HepG2 (cell line): ENCODE measurements at regions not wholly inside any gene's neighbourhood (a gene's known extent, or its start where the extent isn't known, plus 50 kb on each side); places are given as distances from the start of the nearest gene placed in this dataset.
A peak's percentile ranks its signal among the peaks of the same experiment; 100 is the strongest.

Source experiments
- BRD4 ChIP-seq: sonication (generic); formaldehyde crosslinking; IDR thresholded peaks from 2 replicates; pipeline ENCODE4 v1.4.0; 2020; ENCODE audit warnings: missing genetic modification reagents
- CENPX ChIP-seq: sonication (generic); formaldehyde crosslinking; IDR thresholded peaks from 2 replicates; pipeline ENCODE4 v1.9.0; 2021; ENCODE audit warnings: mild to moderate bottlenecking, missing genetic modification reagents, moderate library complexity
- KDM1A ChIP-seq: IDR thresholded peaks from 2 replicates; pipeline ENCODE4 v1.6.1; 2016; ENCODE audit warnings: missing compliant biosample characterization
- KLF11 ChIP-seq: IDR thresholded peaks from 2 replicates; pipeline ENCODE4 v1.6.1; 2016; ENCODE audit warnings: missing compliant biosample characterization
- RFX5 ChIP-seq: IDR thresholded peaks from 2 replicates; pipeline ENCODE4 v1.6.1; 2011; ENCODE audit warnings: low read depth, low read length, improper control_type of control experiment
- SP2 ChIP-seq: sonication (generic); formaldehyde crosslinking; IDR thresholded peaks from 2 replicates; pipeline ENCODE4 v1.5.1; 2020; ENCODE audit warnings: mild to moderate bottlenecking, missing genetic modification reagents
- SRY ChIP-seq: sonication (generic); formaldehyde crosslinking; IDR thresholded peaks from 2 replicates; pipeline ENCODE4 v1.8.0; 2022; ENCODE audit warnings: mild to moderate bottlenecking, missing genetic modification reagents
- STAG1 ChIP-seq: sonication (generic); formaldehyde crosslinking; IDR thresholded peaks from 2 replicates; pipeline ENCODE4 v1.4.0; 2020; ENCODE audit warnings: missing genetic modification reagents
- TMF1 ChIP-seq: sonication (generic); formaldehyde crosslinking; IDR thresholded peaks from 2 replicates; pipeline ENCODE4 v1.8.1; 2022; ENCODE audit warnings: low read depth, missing genetic modification reagents
- WIZ ChIP-seq: sonication (generic); formaldehyde crosslinking; IDR thresholded peaks from 2 replicates; pipeline ENCODE4 v1.5.1; 2020; ENCODE audit warnings: mild to moderate bottlenecking, missing genetic modification reagents
- ZBTB38 ChIP-seq: sonication (generic); formaldehyde crosslinking; IDR thresholded peaks from 2 replicates; pipeline ENCODE4 v1.5.1; 2020; ENCODE audit warnings: mild to moderate bottlenecking, missing genetic modification reagents
- ZNF17 ChIP-seq: sonication (generic); formaldehyde crosslinking; IDR thresholded peaks from 2 replicates; pipeline ENCODE4 v1.5.0; 2020; ENCODE audit warnings: mild to moderate bottlenecking, missing genetic modification reagents
- ZNF33B ChIP-seq: sonication (generic); formaldehyde crosslinking; IDR thresholded peaks from 2 replicates; pipeline ENCODE4 v1.5.1; 2020; ENCODE audit warnings: mild to moderate bottlenecking, missing genetic modification reagents
- ZNF484 ChIP-seq: sonication (generic); formaldehyde crosslinking; IDR thresholded peaks from 2 replicates; pipeline ENCODE4 v1.5.1; 2020; ENCODE audit warnings: mild to moderate bottlenecking, low read depth, missing genetic modification reagents, borderline replicate concordance
- ZNF687 ChIP-seq: sonication (generic); formaldehyde crosslinking; IDR thresholded peaks from 2 replicates; pipeline ENCODE4 v1.5.1; 2020; ENCODE audit warnings: mild to moderate bottlenecking, missing genetic modification reagents, moderate library complexity
- ZNF747 ChIP-seq: sonication (generic); formaldehyde crosslinking; IDR thresholded peaks from 2 replicates; pipeline ENCODE4 v1.8.1; 2023; ENCODE audit warnings: missing genetic modification reagents, mild to moderate bottlenecking, borderline replicate concordance
- ZNF792 ChIP-seq: IDR thresholded peaks from 2 replicates; pipeline ENCODE4 v1.6.1; 2016
- ZNF816 ChIP-seq: sonication (generic); formaldehyde crosslinking; IDR thresholded peaks from 2 replicates; pipeline ENCODE4 v1.8.0; 2022; ENCODE audit warnings: missing genetic modification reagents, mild to moderate bottlenecking, borderline replicate concordance
- TF ChIP-seq, protein P1 (sequence below): sonication (generic); formaldehyde crosslinking; IDR thresholded peaks from 2 replicates; pipeline ENCODE4 v1.5.0; 2020; ENCODE audit warnings: missing genetic modification reagents, mild to moderate bottlenecking, borderline replicate concordance
- TF ChIP-seq, protein P2 (sequence below): sonication (generic); formaldehyde crosslinking; IDR thresholded peaks from 2 replicates; pipeline ENCODE4 v1.4.0; 2020; ENCODE audit warnings: missing genetic modification reagents, borderline replicate concordance

- TF ChIP-seq, protein P1, sequence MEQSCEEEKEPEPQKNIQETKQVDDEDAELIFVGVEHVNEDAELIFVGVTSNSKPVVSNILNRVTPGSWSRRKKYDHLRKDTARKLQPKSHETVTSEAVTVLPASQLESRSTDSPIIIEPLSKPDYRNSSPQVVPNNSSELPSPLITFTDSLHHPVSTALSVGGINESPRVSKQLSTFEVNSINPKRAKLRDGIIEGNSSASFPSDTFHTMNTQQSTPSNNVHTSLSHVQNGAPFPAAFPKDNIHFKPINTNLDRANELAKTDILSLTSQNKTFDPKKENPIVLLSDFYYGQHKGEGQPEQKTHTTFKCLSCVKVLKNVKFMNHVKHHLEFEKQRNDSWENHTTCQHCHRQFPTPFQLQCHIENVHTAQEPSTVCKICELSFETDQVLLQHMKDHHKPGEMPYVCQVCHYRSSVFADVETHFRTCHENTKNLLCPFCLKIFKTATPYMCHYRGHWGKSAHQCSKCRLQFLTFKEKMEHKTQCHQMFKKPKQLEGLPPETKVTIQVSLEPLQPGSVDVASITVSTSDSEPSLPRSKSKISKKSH (CRISPR knock-in tag) = no peak
- TF ChIP-seq ZNF687 (CRISPR knock-in tag) (peak; percentile 50), SRY (no peak), RFX5 (no peak), STAG1 (CRISPR knock-in tag) (peak; percentile 98), CENPX (no peak), KLF11 (CRISPR knock-in tag) (no peak; the same call in 1 of the 2 replicates), BRD4 (CRISPR knock-in tag) (no peak), WIZ (CRISPR knock-in tag) (no peak), ZNF747 (CRISPR knock-in tag) (no peak), SP2 (CRISPR knock-in tag) (no peak), ZBTB38 (CRISPR knock-in tag) (peak; percentile 53; the same call in 1 of the 2 replicates), KDM1A (CRISPR knock-in tag) (no peak), TMF1 (CRISPR knock-in tag) (no peak), ZNF17 (CRISPR knock-in tag) (no peak), ZNF792 (CRISPR knock-in tag) (peak; percentile 79; the same call in 1 of the 2 replicates), ZNF484 (CRISPR knock-in tag) (no peak), ZNF33B (CRISPR knock-in tag) (no peak), ZNF816 (CRISPR knock-in tag) (no peak; the same call in 1 of the 2 replicates)
- TF ChIP-seq, protein P2, sequence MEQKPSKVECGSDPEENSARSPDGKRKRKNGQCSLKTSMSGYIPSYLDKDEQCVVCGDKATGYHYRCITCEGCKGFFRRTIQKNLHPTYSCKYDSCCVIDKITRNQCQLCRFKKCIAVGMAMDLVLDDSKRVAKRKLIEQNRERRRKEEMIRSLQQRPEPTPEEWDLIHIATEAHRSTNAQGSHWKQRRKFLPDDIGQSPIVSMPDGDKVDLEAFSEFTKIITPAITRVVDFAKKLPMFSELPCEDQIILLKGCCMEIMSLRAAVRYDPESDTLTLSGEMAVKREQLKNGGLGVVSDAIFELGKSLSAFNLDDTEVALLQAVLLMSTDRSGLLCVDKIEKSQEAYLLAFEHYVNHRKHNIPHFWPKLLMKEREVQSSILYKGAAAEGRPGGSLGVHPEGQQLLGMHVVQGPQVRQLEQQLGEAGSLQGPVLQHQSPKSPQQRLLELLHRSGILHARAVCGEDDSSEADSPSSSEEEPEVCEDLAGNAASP = peak; percentile 58; the same call in 1 of the 2 replicates
These were observed 714.4 kb upstream of the TBX3 start (continued) for GRCh38 chr12:115398311-115398781.
